SKM-1 treated with dmso at 0.1 percent for 144 hours (cell line): ENCODE measurements at regions not wholly inside any gene's neighbourhood (a gene's known extent, or its start where the extent isn't known, plus 50 kb on each side); places are given as distances from the start of the nearest gene placed in this dataset.

ENCODE experiments used
- DNase-seq: peaks from one replicate; lab custom pipeline; 2025; ENCODE audit not compliant: unreplicated experiment; lab: John Stamatoyannopoulos, UW

DNA sequence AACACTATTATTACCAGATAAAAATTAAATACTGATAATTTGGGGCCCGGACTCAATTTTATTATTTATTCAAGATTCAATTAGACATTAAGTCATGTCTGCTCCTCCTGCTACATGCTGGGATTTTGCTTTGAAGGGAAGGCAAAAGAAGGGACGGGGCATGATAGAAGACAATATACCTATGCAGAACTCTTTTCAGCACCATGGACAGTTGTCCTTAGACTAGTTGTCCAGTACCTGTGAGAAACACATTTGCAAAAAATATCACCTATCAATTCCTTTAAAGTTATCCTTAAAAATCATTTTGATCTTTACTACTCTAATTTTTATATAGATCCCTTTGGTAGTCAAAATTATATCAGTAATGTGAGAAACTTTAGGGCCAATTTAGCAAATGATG, 100.2 kb upstream of the SULT1C3 start:
- DNase-seq: no peak

DNA sequence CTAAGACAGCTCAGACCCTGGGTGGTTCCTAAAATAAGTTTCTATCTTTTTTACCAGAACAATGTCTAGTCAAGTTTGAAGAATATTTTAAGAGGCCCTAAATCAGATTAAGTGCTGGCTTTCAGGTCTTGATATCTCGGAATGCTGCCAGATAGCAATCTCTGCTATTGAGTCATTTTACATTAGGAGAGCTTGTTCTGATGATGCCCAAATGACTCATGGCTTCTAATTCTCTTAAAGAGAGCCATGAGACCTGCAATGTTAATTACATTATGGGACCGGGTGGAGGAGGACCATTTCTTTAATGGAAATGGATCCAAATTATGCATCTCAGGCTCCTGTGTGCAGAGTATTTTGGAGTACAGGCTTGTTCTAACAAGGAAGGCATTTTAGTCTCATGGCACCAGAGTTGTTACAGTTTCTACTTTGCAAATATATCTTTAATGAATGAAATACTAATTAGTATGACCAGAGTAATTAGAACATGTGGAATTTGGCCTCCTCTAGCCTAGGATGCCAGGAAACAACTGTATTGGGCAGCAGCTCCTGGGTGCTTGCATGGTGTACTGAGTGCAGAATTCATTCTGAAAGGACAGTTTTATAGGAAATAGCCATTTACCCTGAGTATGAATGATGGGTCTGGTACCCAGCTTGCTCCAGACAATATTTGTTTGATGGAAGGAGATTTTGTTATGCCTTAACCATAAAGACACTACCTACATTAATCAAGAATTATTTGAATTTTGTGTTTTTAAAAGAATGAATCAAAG, 94.0 kb upstream of the SULT1C3 start:
- no peak for DNase-seq

DNA sequence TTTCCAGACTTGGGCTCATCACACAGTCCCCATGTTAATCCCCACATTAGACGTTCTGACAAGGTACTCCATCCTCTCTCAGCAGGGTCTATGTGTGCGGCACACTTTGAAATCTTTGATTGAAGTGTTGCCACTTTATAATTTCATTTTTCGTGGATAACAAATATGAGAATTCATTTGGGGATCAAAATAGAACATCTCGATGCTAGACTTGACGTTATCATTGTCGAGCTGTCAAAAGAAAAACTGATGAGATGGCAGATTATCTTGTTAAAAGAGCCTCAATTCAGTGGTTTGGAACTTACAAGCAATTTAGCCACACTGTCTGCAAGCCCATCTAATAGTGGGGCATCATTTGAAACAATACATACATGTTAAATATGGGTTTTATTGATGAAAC, 91.2 kb upstream of the SULT1C3 start:
- DNase-seq: no peak

DNA sequence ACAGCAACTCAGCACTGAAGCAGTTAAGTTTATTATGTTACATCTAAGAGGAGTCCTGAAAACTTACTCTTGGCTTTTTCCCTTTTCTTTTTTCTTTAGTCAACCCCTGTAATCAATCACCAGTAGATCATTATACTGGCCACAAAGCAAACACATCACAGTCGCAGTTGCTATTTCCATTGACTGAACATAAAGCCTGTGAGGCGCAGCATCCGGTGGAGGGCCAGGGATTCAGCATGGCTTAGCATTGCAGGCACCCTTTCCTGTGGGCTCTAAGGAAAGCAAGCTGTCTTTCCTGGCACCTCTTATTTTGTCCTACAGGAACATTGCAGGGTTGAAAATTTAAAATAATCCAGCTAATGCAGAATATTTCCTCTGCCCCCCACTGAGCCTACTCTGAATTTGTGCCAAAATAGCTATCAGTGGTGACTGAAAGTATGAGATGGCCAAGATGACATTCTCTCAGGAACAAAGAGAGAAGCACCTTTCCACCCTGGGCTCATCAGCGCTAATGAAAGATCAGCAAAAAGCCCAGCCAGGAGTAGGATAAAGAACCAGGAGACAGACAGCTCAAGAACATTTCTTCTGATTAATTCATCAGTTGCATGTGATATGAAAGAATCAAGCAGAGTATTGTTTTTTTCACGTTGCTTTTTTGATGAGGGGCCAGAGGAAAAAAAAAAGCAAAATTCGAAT, 85.3 kb upstream of the SULT1C3 start:
- DNase-seq: no peak

DNA sequence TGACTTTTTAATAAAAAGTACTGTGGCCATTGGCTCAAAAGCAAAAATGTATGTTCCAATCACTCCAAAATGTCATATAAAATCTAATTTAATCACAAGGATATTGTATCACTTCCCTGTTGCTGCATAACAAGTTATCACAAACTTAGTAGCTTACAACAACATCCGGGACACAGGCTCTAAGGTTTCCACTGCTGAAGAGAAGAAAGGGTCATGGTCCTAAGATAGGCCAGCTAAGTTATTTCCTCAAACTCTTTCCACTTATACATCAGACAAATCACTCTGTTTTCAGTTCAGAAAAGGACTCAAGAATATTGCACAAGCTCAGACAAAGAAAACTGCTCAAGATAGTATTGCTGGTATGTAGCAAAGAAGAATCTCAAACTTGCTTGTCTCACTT, 78.5 kb upstream of the SULT1C3 start:
- DNase-seq: no peak

DNA sequence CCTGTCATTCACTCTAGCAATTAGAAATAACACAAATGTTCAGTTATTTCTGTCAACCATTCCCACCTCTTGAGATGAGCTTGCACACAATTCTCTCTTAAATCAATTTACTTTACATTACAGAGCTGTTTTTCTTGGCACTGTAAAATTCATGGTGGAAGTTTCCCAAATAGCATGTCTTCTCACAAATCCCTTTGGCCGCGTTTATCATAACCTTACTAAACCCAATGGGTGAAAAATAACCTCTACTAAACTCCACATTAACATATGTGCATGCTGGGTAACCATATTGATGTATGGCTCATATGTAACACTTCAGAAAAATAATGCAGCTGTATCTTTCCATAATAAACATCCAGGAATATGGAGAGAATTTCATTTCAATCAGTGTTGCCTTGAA, 75.5 kb upstream of the SULT1C3 start:
- no peak for DNase-seq

DNA sequence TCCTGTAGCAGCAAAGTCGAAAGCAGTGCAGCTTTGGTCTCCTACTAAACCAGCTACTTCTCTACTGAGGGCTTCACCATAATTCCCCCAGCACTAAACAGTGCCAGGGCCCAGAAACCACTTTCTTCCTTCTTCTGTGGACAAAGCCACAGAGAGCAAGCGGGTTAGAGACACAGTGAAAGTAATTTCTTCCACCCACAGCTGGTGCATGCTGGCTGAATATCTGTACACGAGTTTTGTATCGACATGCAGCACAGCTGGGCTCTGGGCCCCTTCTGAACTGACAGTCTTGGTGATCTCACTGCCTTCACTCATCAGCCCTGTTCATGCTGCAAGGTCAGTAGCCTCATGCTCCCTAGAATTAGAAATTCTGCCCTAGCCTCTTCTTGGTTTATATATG, 74.0 kb upstream of the SULT1C3 start:
- DNase-seq: no peak

DNA sequence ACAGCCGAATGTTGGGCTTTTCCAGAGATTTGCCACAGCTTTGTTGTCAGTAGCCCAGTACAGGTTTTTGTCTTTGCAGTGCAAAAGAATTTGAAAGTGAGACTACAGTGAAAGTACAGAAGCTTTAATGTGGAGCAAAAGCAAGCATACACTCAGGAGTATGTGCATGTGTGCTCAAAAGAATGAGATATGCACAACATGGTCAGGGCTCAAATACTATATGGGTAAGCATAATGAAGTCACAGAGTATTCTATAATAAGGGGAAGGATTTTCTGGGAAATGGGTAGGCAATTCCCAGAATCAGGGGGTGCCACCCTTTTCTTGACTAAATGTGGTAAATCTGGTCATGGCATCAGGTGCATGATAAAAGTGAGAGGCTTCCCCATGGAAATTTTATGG, 72.1 kb upstream of the SULT1C3 start:
- DNase-seq: no peak

DNA sequence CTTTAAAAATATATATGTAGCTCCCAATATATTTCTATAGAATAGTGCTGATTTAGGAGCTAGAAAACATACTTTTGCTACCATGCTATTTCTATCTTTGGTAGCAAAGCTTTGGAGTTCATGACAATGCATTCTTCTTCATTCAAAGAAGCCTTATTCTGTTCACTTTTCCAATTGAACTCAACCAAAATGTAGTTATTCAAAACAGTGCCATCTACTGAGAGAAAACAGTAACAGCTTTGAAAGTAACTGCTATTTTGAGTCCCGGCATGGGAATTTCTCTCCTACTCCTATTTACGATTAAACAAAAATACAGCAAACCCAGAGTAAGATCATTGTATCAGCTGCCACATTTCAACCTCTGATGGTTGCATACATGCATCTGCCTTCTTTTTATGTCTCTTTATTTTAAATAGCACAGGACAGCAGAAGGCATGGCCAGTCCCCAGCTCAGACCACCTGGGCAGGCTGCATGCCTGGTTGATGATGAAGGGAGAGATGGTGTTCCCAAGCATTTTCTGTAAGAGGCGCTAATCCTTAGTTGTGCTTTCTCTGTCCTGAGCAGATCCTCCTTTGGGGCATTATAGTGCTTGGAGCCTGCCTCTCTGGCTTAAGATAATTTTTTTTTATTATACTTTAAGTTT, 69.7 kb upstream of the SULT1C3 start:
- DNase-seq: peak; percentile 38

DNA sequence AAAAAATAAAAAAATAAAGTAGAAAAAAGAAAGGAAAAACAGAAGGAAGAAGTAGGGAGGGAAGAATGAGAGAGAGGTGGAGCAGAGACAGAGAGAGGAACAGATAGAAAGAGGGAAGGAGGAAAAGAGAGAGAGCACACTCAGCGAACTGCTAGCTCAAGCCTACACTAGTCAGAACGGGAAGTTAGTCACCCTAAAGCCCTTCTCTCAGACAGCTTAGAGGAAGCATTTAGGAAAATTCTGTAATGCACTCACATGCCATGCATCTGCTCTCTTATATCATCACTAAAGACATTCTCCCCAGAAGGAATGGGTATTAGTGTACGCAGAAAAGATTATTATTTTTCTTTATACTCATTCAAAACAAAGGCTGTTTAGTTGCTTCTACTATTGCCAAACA, 68.1 kb upstream of the SULT1C3 start:
- DNase-seq: peak; percentile 28

DNA sequence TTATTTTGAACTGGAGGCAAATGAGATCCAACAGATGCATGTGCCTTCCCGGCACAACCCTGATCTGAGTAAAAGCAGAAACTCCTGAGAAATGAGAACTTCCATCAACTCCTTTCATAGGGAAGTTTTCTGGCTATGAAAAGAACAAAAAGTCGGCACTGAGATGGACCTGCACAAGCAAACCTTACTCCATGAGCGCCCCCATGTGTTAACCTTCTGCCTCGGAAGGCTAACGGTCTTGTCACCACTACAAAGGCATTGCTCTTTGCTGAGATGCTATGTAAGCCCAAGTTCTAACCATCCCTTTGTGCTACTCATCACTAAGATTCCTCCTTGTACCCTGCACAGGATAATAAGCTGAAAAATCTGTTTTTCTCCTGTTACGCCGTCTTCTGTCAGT, 57.3 kb upstream of the SULT1C3 start:
- DNase-seq: peak; percentile 9

DNA sequence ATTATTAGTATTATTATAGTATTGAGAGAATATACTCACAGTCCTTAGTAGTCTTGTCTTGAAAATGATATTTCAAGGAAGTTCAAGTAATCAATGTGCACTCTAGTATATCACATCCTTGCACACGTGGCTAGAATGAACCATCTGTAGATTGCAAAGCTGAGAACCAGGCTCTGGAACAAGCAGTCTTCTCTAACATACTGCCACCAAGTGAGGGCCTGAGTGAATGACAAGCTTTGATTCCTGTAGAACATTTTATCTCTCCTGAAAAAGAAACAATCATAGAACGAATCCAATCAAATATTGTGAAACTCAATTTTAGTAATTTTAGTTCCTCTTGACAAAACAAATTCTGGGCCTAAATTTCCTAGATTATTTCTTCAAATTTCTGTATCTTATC, 55.3 kb upstream of the SULT1C3 start:
- peak; percentile 12 for DNase-seq

DNA sequence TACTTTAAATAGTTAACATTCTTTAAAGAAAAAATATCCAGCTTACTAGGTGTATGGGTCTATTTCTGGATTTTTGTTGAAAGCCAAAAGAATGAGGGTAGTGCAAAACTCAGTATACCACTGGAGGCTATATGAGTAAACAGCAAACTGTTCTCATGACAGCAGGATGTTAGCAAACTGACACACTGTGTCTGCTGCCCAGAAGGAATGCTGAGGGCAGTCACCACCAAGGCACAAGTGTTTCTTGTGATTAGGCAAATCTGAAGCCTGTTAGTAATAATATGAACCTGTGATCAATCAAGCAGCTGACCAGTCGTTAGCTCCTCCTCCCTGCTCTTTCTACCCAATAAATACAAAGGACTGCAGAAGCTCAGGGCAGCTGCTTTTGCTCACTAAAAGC, 50.5 kb upstream of the SULT1C3 start:
- no peak for DNase-seq
